ENCODE measurements at regions not wholly inside any gene's neighbourhood (a gene's known extent, or its start where the extent isn't known, plus 50 kb on each side); places are given as distances from the start of the nearest gene placed in this dataset.

GRCh38 chr4:127291316-127291715 lies 341.4 kb upstream of the INTU start:
- TF ChIP-seq CREM (IDR thresholded peaks at IDR 0.05; ENCODE audit: low read depth) (no peak), HDGF (IDR thresholded peaks at IDR 0.05) (no peak), CTCF (IDR thresholded peaks at IDR 0.05 in 2 of 3, conservative IDR thresholded peaks at IDR 0.05 in 1 of 3; ENCODE audit: control insufficient read depth in 2 of 3, extremely low read depth in 1 of 3, insufficient read depth in 1 of 3, low read depth in 3 of 3, low read length in 3 of 3) (no peak), ZBTB4 (CRISPR knock-in tag; IDR thresholded peaks at IDR 0.05) (no peak), SREBF2 (IDR thresholded peaks at IDR 0.05; ENCODE audit: low read length) (no peak), TAF1 (IDR thresholded peaks at IDR 0.05; ENCODE audit: borderline replicate concordance, low read depth, low read length) (no peak), ZBTB40 (IDR thresholded peaks at IDR 0.05; ENCODE audit: borderline replicate concordance) (no peak), EP300 (IDR thresholded peaks at IDR 0.05; ENCODE audit: borderline replicate concordance in 1 of 2, control insufficient read depth in 1 of 2, low read depth in 2 of 2, low read length in 2 of 2) (no peak), PRDM15 (CRISPR knock-in tag; IDR thresholded peaks at IDR 0.05) (no peak)
